Transverse colon (tissue), 4 donors: ENCODE measurements at regions not wholly inside any gene's neighbourhood (a gene's known extent, or its start where the extent isn't known, plus 50 kb on each side); places are given as distances from the start of the nearest gene placed in this dataset.

Source experiments
- CTCF ChIP-seq, 5 experiments: fragments of 200-600 bp in 3 of 5; fragments of 450-650 bp in 2 of 5; sonication (generic) in 3 of 5; IDR thresholded peaks; 1 replicate in 2 of 5; 2 replicates in 3 of 5; pipeline ENCODE4 v1.5.1; 2016 to 2017; ENCODE audit warnings: antibody characterized with exemption in 5 of 5, inconsistent platforms in 3 of 5, mild to moderate bottlenecking in 2 of 5, moderate library complexity in 1 of 5
- EP300 ChIP-seq: sonication (generic); formaldehyde crosslinking; IDR thresholded peaks from one replicate; pipeline ENCODE4 v1.6.1; 2017; ENCODE audit warnings: antibody characterized with exemption, low read depth
- POLR2A ChIP-seq: fragments of 450-650 bp; IDR thresholded peaks from one replicate; pipeline ENCODE4 v1.6.1; 2016; ENCODE audit warnings: antibody characterized with exemption, mild to moderate bottlenecking, moderate library complexity
- POLR2AphosphoS5 ChIP-seq, 3 donors: sonication (generic); formaldehyde crosslinking; IDR thresholded peaks; one replicate each; pipeline ENCODE4 v1.6.1; 2016; ENCODE audit warnings: antibody characterized with exemption in 3 of 3

GRCh38 chr10:37680716-37681616 lies 176.4 kb downstream of the ZNF248 start:
- TF ChIP-seq CTCF (IDR thresholded peaks at IDR 0.05), result no peak
- TF ChIP-seq EP300, result no peak
- TF ChIP-seq POLR2A, result no peak
- no peak for TF ChIP-seq POLR2AphosphoS5 (IDR thresholded peaks at IDR 0.05)
